Activated naive CD8-positive, alpha-beta T cell treated with anti-CD3 and anti-CD28 coated beads for 36 hours (primary cell): ENCODE measurements at regions not wholly inside any gene's neighbourhood (a gene's known extent, or its start where the extent isn't known, plus 50 kb on each side); places are given as distances from the start of the nearest gene placed in this dataset.

Source experiments
- DNase-seq: peaks from one replicate; pipeline ENCODE4 v3.0.0; 2021
- H3K27ac Mint-ChIP-seq: one replicate; pipeline ENCODE4 v1.8.0; 2022; ENCODE audit warnings: mild to moderate bottlenecking, moderate library complexity, mixed read lengths
- H3K27me3 Mint-ChIP-seq: one replicate; pipeline ENCODE4 v1.8.0; 2022; ENCODE audit warnings: mild to moderate bottlenecking, mixed read lengths
- H3K36me3 Mint-ChIP-seq: one replicate; pipeline ENCODE4 v1.8.0; 2021; ENCODE audit warnings: mild to moderate bottlenecking, mixed read lengths
- H3K4me1 Mint-ChIP-seq: one replicate; pipeline ENCODE4 v1.8.0; 2021; ENCODE audit warnings: mixed read lengths
- H3K4me3 Mint-ChIP-seq: one replicate; pipeline ENCODE4 v1.8.0; 2022; ENCODE audit warnings: mild to moderate bottlenecking, moderate library complexity, mixed read lengths
- H3K9me3 Mint-ChIP-seq: one replicate; pipeline ENCODE4 v1.8.0; 2022; ENCODE audit warnings: mixed read lengths

DNA sequence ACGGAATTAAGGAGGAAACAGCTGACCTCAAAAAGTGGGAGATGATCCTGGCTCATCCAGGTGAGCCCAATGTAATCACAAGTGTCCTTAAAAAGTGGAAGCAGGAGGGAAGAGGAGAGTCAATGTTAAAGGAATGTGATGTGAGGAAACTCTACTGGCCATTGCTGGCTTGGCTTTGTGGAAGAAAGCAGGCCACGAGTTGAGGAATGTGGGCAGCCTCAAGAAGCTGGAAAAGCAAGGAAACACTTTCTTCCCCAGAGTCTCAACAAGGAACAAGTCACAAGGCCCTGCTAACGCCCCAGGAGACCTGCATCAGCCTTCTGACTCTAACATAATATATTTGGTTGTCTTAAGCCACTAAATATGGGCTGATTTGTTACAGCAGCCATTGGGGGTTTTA, 252.8 kb downstream of the PSAT1 start:
- H3K4me1 Mint-ChIP-seq, result no peaks in the 10 kb centered on the region
- no peaks in the 10 kb centered on the region for H3K36me3 Mint-ChIP-seq
- no peak overlapping the region for H3K4me3 Mint-ChIP-seq
- peaks cover 10% of the 10 kb centered on the region for H3K27me3 Mint-ChIP-seq
- no peak for DNase-seq
- no peaks in the 10 kb centered on the region for H3K9me3 Mint-ChIP-seq
- H3K27ac Mint-ChIP-seq, result no peak overlapping the region

DNA sequence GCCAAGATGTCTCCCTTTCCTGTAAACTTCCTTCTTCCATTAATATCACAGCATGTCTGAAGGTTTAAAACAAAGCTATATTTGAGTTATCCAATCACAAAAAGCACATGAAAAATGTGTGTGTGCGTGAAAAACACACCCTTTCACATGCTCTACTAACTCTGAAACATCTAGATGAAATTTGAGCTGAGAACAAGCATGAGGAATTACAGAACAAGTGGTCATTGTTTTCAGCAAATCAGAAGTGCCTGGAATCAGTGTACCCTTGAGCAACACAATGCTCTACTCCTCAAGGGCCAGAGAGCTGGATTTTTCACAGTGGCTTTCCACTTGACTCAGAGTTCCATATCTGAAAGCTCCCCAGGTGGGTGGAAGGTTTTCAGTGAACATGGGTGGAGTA, 255.9 kb downstream of the PSAT1 start:
- H3K27me3 Mint-ChIP-seq, result peaks cover 18% of the 10 kb centered on the region
- no peak for DNase-seq
- H3K36me3 Mint-ChIP-seq, result no peaks in the 10 kb centered on the region
- H3K4me3 Mint-ChIP-seq, result no peak overlapping the region
- H3K9me3 Mint-ChIP-seq, result no peaks in the 10 kb centered on the region
- H3K27ac Mint-ChIP-seq, result no peak overlapping the region
- H3K4me1 Mint-ChIP-seq, result no peaks in the 10 kb centered on the region

DNA sequence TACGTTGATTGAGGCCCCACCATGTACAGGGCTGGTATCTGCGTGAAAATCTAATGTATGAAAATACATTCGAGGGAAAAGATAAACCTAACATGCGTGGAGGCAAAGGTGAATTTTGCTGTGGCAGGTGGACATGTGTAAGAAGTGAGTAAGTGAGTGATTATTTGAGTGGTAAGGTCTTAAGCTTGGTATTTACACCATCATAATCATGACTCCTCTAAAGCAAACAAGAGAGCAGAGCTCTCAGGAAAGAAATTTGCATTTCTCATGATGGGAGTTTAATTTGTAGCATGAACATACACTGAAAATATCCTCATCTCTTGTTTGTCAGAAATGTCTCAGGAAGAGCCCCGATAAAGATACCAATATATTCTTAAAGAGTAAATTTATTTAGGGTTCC, 260.6 kb downstream of the PSAT1 start:
- Mint-ChIP-seq H3K4me3 (no peak overlapping the region), H3K4me1 (no peaks in the 10 kb centered on the region), H3K36me3 (no peaks in the 10 kb centered on the region), H3K27ac (no peak overlapping the region), H3K9me3 (no peaks in the 10 kb centered on the region), H3K27me3 (peaks cover 10% of the 10 kb centered on the region)
- no peak for DNase-seq

DNA sequence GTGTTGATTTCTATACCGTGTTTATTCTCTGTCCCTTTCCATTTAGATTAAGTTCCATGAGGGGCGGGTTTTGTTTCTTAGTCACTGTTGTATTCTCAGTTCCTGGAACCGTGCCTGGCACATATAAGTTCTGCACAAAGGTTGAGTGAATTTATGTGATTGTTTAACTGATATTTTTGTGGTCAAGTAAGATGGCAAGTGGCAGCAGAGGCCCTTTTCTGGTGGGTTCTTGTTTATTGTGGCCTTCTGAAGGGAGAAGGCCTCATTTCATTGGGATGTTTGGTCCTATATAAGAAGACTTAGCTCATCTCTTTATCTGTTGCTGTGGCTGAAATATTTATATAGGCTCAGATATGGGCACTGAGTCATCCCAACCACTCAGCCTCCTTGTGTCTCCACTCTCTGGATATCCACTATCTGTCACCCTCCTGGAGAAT, 262.5 kb downstream of the PSAT1 start:
- Mint-ChIP-seq H3K27ac (no peak overlapping the region), H3K4me3 (no peak overlapping the region), H3K36me3 (no peaks in the 10 kb centered on the region), H3K4me1 (no peaks in the 10 kb centered on the region), H3K9me3 (no peaks in the 10 kb centered on the region), H3K27me3 (peaks cover 15% of the 10 kb centered on the region)
- no peak for DNase-seq

DNA sequence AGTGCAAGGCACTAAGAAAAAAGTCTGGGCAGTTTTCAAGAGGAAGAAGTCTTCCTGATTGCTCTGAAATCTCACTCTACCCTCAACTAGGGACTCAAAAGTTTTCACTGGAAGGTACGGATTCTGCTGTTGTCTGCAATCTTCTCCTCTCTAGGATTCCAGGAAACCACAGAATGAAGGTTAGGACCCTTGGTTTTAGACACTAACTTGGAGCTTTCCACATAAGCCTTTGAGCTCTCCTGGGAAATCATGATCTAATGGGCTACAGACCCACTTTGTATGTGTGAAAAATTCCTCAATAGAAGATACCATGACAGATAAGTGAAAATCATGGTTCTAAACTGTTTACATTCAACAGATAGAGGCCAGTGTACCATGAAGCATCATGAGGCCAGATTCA, 265.1 kb downstream of the PSAT1 start:
- peaks cover 7% of the 10 kb centered on the region for H3K27me3 Mint-ChIP-seq
- H3K4me1 Mint-ChIP-seq, result no peaks in the 10 kb centered on the region
- H3K4me3 Mint-ChIP-seq, result no peak overlapping the region
- no peak overlapping the region for H3K27ac Mint-ChIP-seq
- no peak for DNase-seq
- H3K9me3 Mint-ChIP-seq, result no peaks in the 10 kb centered on the region
- H3K36me3 Mint-ChIP-seq, result no peaks in the 10 kb centered on the region

DNA sequence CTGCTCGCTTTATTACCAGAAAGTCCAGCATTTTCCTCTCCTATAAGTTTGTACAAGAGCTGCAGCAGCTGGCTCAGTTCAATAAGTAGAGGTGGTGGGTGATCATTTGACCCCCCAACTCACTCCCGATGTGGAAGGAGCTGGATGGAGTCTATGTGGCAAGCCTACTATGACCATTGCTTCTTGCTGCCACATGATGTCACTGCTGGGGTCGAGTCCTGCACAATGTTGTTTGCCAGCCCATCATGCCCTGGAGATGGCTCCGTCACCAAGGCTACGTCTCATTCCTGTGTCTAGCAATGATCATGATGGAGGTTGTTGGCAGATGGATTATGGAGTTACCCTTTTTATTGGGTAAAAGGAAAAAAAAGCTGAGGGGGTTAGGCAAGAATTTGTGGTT, 266.3 kb downstream of the PSAT1 start:
- no peaks in the 10 kb centered on the region for H3K4me1 Mint-ChIP-seq
- no peak for DNase-seq
- H3K4me3 Mint-ChIP-seq, result no peak overlapping the region
- peaks cover 5% of the 10 kb centered on the region for H3K27me3 Mint-ChIP-seq
- no peaks in the 10 kb centered on the region for H3K9me3 Mint-ChIP-seq
- no peaks in the 10 kb centered on the region for H3K36me3 Mint-ChIP-seq
- no peak overlapping the region for H3K27ac Mint-ChIP-seq

DNA sequence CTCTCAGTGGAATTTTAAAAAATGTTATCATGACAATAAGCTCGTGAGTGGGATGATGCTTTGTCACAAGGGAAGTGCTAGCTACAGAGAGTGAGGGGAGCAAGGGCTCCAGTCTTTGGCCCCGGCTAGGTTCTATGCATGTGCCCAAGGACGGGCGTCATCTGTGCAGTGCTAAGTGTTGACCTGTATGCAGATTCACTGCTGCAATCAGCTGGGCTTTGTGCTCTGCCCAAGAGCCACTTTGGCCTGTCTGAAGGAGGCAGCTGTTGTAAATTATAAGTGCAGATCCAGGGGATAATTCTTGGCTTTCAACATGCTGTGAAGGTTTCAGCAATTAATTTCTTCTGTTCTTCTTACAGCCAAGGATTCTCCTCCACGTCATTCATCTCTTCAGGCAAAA, 268.6 kb downstream of the PSAT1 start:
- no peak overlapping the region for H3K4me3 Mint-ChIP-seq
- peaks cover 5% of the 10 kb centered on the region for H3K27me3 Mint-ChIP-seq
- DNase-seq, result no peak
- no peaks in the 10 kb centered on the region for H3K4me1 Mint-ChIP-seq
- no peak overlapping the region for H3K27ac Mint-ChIP-seq
- H3K36me3 Mint-ChIP-seq, result no peaks in the 10 kb centered on the region
- no peaks in the 10 kb centered on the region for H3K9me3 Mint-ChIP-seq

DNA sequence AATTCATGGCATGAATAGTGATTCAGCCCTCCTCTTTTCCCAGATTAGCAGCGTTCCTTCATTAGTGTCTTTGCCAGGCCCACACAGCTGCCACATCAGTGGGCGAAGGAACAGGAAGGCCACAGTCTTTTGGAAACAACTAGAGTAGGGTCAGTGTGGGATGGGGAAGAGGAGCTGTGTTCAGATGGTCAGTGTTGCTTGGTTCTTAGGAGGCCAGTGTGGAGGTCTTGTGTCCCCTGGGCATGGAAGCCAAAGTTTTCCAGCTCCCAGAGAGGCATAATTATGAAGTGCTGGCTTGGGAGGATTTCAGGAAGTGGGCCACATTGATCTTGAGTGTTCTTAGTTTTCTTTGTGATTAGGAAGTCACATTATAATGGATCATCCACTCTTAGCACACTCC, 269.6 kb downstream of the PSAT1 start:
- H3K4me3 Mint-ChIP-seq, result no peak overlapping the region
- no peaks in the 10 kb centered on the region for H3K36me3 Mint-ChIP-seq
- H3K4me1 Mint-ChIP-seq, result no peaks in the 10 kb centered on the region

DNA sequence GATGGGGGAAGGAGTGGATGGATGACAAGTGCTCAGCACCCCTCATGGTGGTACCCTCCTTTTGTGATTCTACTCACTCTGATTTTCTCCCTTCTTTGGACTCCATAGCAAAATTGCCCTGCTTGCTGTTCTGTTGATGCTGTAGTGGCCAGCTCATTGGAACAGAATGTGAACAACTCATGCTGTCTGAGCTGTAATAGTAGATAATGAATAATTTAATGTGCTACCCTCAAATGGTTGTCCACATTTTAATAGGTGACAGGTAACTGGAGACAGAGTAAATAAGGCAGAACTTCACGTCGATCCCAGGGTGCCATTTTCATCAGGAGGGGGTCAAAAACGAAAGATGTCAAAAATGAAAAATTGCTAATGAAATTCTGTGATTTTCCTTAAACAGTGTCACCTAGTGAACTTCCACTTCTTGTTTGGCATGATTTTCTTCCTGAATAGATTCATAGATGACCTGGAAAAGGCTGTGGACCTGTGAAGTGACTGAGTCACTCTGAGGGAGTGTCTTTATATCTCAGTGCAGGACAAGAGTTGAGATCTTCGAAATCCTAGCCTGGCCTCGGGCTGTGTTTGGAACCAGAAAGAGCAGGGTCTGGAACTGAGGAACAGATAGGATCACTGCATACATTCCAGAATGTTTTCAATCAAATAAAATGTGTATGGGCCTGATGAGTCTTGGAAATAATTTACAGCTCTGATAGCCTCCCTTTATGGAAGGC, 270.2 kb downstream of the PSAT1 start:
- Mint-ChIP-seq H3K27me3 (peaks cover 5% of the 10 kb centered on the region), H3K4me3 (no peak overlapping the region), H3K27ac (no peak overlapping the region), H3K4me1 (no peaks in the 10 kb centered on the region), H3K36me3 (no peaks in the 10 kb centered on the region), H3K9me3 (no peaks in the 10 kb centered on the region)
- DNase-seq, result no peak

More for the DNA sequence above, 269.6 kb downstream of the PSAT1 start:
- H3K9me3 Mint-ChIP-seq, result no peaks in the 10 kb centered on the region
- no peak overlapping the region for H3K27ac Mint-ChIP-seq
- no peak for DNase-seq
- H3K27me3 Mint-ChIP-seq, result peaks cover 5% of the 10 kb centered on the region

DNA sequence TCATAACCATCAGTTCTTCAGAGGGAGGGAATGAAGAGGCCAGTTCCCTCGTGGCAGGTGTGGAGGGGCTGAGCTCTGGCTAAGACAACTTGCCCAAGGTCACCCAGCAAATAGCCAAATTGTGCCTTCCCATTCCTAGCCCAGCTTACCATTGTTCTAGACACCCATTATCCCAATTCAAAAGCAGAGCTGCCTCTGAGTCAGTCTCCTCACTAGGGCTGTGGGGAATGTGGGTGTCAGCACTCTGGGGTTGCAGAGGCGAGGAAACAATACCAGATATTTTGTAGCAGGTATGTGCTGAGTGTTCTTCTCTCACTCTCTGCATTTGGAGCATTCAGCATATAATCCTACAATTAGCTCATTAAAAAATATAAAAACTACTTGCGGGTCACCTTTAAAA, 270.8 kb downstream of the PSAT1 start:
- no peak overlapping the region for H3K4me3 Mint-ChIP-seq
- no peaks in the 10 kb centered on the region for H3K4me1 Mint-ChIP-seq
- no peak overlapping the region for H3K27ac Mint-ChIP-seq
- no peaks in the 10 kb centered on the region for H3K9me3 Mint-ChIP-seq
- no peak for DNase-seq
- H3K27me3 Mint-ChIP-seq, result peaks cover 4% of the 10 kb centered on the region
- no peaks in the 10 kb centered on the region for H3K36me3 Mint-ChIP-seq

DNA sequence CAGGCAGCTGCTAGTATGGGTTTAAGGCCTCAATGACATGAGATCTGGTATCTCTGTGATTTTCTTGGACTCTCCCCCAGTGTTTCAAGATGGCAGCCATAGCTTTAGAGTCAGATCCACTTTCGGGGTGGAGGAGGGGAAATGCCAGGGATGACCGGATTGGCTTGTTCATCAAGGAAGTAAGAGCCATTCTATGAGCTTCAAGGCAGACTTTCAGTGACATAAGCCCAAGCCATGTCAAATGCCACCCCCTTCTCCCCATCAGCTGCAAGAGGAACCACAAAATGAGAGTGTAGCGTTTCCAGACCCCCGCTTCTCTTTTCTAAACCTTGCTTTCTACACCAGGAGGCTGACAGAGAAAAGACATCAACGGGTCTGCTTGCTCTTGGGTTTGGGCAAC, 271.8 kb downstream of the PSAT1 start:
- no peaks in the 10 kb centered on the region for H3K9me3 Mint-ChIP-seq
- H3K27ac Mint-ChIP-seq, result no peak overlapping the region
- DNase-seq, result no peak
- H3K27me3 Mint-ChIP-seq, result no peaks in the 10 kb centered on the region
- H3K4me3 Mint-ChIP-seq, result no peak overlapping the region
- no peaks in the 10 kb centered on the region for H3K4me1 Mint-ChIP-seq
- H3K36me3 Mint-ChIP-seq, result no peaks in the 10 kb centered on the region

DNA sequence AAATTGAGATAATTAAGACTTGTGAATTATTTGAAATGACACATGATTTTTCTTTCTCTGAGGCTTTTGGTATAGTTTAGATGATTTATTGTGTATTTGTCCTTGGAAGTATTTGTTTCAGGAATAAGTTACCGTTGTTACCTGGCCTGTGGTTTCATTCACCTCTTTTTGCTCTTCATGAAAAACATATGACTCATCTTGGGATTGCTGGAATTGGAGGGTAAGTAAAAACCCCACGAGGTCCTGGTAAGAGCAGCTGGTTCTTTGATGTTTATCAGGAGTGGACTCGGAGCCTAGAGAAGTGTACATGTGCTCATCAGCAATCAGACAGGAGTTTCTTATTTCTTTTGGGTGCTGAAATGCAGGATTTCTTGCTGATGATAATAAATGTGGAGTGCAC, 275.3 kb downstream of the PSAT1 start:
- DNase-seq, result no peak
- no peaks in the 10 kb centered on the region for H3K27me3 Mint-ChIP-seq
- no peaks in the 10 kb centered on the region for H3K4me1 Mint-ChIP-seq
- H3K36me3 Mint-ChIP-seq, result no peaks in the 10 kb centered on the region
- no peak overlapping the region for H3K27ac Mint-ChIP-seq
- no peaks in the 10 kb centered on the region for H3K9me3 Mint-ChIP-seq
- no peak overlapping the region for H3K4me3 Mint-ChIP-seq

DNA sequence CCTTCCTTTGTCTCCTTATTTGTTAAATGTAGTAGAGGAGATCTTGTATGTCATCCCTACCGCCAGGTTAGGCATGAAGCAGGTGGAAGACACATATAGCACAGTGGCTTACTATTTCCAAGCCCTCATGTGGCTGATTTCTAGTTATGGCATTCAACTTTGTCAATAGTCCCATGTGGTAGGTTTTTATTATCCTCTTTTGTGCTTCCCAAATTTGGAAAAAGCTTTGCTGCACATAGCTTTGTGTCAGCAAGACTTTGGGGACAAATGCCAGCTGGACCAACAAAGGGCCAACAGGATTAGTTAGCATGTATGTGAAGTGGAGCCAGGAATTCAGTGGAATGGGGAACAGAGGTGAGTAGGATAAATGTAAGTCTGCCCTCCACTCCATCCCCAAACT, 276.3 kb downstream of the PSAT1 start:
- DNase-seq, result no peak
- Mint-ChIP-seq H3K27me3 (no peaks in the 10 kb centered on the region), H3K36me3 (no peaks in the 10 kb centered on the region)

DNA sequence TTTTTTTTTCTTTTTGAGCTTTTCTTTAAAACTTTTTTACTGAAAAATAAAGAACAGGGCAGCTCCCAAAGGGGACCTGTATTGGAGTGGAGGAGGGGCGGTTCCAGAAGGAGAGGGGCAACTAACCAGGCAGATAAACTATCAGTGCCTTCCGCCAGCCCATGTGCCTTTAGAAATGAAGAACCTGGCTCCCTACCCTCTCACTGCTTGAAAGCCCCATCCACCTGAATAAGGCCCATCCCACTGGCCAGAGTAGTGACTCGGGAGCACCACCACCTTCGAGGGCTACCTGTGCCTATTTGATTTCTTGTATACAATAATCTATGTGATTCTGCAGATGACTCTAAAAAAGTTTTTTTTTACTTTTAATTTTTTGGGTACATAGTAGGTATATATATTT, 276.7 kb downstream of the PSAT1 start:
- Mint-ChIP-seq H3K27me3 (no peaks in the 10 kb centered on the region), H3K9me3 (no peaks in the 10 kb centered on the region), H3K36me3 (no peaks in the 10 kb centered on the region), H3K27ac (no peak overlapping the region), H3K4me1 (no peaks in the 10 kb centered on the region), H3K4me3 (no peak overlapping the region)
- DNase-seq, result no peak

More for the DNA sequence above, 276.3 kb downstream of the PSAT1 start:
- Mint-ChIP-seq H3K4me3 (no peak overlapping the region), H3K4me1 (no peaks in the 10 kb centered on the region), H3K9me3 (no peaks in the 10 kb centered on the region), H3K27ac (no peak overlapping the region)

DNA sequence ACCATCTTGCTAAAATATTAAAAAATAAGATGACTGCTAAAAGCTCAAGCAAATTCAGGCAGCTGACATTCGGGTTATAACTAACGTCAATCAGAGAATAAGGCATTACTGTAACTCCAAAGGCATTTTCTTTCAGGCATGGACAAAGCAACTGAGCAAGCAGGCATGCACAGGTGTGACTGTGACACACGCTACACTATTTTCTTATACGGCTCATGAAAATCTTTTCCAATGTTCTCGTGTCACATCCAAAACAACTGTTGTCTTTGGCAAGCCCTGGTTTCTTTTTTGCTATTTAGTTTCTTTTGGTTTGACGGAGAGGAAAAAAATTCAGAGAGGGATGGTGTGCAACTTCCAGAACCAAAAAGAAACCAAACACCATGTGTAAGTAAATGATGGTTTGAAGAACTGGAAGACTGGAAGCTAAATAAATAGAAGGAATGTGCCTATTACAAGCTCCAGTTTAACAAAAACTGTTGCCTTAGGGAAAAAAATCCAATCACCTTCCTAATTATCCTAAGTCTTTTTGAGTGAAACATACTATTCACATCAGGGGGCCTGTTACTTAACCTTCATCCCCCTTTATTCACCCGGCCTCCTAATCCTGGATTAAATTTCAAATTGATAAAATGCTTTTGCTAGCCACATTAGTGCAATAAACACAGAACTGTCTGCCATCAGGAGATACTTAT, 277.6 kb downstream of the PSAT1 start:
- H3K27ac Mint-ChIP-seq, result no peak overlapping the region
- no peaks in the 10 kb centered on the region for H3K9me3 Mint-ChIP-seq
- no peaks in the 10 kb centered on the region for H3K36me3 Mint-ChIP-seq
- no peaks in the 10 kb centered on the region for H3K4me1 Mint-ChIP-seq
- no peak overlapping the region for H3K4me3 Mint-ChIP-seq
- no peak for DNase-seq
- peaks cover 7% of the 10 kb centered on the region for H3K27me3 Mint-ChIP-seq

DNA sequence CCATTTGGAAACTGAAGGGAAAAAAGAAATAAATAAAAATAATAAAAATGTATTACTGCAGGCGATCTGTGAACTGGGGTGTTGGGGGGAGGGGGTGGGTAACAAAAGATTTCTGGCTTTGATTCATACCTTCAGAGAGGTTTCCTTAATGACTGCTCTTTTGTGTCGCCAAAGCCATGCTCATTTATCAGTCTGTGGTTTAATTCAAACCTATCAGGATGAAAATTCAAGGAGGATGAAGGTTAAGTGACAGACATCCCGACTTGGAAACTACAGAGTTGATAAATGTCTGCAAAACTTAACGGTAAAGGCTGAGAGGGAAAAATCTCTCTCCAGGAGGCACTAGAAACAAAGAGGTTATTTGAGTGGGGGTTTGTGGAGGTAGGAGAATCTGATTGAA, 278.2 kb downstream of the PSAT1 start:
- Mint-ChIP-seq H3K36me3 (no peaks in the 10 kb centered on the region), H3K4me1 (no peaks in the 10 kb centered on the region), H3K4me3 (no peak overlapping the region), H3K9me3 (no peaks in the 10 kb centered on the region), H3K27me3 (peaks cover 7% of the 10 kb centered on the region), H3K27ac (no peak overlapping the region)
- no peak for DNase-seq
